Midbrain (tissue), 1 donor: ENCODE measurements at regions not wholly inside any gene's neighbourhood (a gene's known extent, or its start where the extent isn't known, plus 50 kb on each side); places are given as distances from the start of the nearest gene placed in this dataset.
"Not testable (repeated sequence)": the region's sequence is repeated elsewhere in the genome, so short reads cannot be mapped to it uniquely, and the experiment has no call there.

Experiments
- DNase-seq: peaks from one replicate; lab custom pipeline; 2025; lab: John Stamatoyannopoulos, UW

DNA sequence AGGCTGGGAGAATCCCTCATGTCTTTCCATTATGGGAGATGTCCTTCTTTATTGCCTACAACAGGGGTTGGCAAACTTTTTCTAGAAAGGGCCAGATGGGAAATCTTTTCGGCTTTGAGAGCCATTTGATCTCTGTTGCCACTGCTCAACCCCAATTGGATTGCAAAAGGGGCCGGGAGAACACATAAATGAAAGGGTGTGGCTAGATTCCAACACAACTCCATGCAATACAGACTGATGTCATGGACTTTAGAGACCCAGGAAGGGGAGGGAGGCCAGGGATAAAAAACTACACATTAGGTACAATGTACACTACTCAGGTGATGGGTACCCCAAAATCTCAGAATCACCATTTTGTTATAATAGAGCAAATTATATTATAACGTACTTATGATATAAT, 97.6 kb upstream of the SIM2 start:
- DNase-seq: no peak

GRCh38 chr21:36602735-36603134, 96.2 kb upstream of the SIM2 start:
- no peak for DNase-seq

GRCh38 chr21:36603221-36603620, 95.7 kb upstream of the SIM2 start:
- DNase-seq: no peak

DNA sequence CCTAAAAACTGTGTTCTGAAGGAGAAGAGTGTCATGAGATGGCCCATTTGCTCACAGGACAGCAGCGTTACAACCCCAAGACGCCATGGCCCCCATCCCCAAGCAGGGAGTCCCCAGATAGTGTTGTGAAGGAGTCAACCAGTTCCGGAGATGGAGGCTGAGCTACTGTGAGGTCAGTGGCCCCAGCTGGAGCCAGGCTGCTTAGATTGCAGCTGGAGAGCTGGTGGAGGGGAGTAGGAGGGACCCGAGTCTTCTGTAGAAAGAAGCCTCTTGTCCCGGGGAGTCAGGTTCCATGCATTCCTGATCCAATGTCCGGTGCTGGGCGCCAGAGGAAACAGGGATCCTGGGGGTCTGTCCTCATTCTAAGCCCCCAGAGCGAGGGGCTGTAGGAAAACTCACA, 93.5 kb upstream of the SIM2 start:
- DNase-seq: no peak

DNA sequence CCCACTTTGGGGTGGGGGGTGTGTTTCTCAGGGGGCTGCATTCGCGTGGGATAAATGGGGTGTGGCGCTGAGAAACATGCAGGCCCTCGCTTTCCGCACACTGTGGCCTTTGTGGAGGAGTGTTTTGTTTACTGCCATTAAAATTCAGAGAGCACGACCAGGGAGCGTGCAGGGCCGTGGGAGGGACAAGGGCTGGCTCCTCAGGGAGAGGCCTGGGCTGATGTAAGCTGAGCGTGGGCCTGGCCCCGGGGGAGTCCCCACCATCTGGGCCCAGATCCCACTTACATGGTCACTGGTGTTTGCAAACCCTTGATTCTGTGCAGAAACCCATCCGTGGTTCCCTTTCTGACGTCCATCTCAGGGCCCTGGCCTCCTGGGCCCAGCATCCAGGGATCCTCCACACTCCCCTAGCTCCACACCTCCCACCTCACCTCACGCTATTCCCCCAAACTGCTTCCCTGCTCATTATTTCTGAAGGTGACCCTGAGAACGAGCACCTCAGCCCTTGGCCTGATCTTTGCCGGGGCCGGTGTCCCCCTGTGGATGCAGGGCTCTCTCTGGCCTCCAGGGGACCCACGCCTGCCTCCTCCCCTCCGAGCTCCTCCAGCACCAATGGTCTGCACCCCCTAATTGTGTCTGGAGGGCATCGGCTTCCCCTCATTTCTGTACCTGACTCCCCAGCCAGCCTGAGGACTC, 92.5 kb upstream of the SIM2 start:
- no peak for DNase-seq

DNA sequence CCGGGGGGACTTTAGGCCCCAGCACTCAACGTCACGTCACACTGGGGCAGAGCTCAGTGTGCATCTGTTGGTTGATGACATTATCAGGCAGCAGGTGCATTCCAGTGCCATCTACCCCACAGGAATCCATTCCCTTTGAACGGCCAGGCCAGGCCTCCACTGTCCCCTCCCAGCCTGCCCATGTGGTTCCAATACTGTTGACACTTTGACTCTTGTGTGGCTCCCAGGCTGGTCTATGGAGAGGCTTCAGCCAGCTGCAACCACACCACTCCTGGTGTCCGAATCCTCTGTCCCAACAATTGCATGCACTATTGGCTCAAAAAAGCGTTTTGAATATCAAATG, 92.0 kb upstream of the SIM2 start:
- DNase-seq: no peak

DNA sequence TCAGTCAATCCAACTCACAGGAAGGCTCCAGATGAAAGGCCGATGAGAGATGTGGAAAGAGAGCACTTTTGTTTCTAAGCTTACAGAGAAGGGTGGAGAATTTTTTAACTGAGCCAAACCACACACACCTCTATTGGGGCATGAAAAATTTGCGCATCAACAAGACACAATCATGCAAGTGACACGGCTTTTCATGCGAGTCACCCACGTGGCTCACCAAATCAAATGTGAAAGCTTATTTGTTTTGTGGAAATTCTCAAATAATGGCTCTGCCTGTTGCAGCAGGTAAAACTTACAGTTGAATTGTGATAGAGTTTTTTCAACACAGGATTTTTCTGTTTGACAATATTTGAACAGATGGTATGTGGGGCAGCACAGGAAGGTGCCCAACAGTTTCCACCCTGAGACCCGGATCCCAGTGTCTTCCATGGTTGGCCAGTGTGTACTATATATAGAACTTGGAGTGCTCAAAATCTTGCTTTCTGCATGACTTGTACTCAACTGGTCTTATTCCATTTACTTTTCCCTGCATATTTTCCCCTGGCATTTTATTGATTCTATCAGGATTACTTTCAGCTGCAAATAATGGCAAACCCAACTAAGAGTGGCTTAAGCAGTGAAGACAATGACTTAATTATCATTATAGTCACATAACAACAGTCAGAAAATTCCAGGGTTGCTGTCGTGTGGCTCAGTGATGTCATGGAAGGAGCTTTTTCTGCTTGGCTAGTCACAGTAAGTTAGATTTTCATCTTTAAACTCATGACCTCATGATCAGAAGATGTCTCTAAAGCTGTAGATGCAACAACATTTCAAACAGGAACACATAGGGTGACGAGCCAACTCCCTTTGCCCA, 90.6 kb upstream of the SIM2 start:
- no peak for DNase-seq

DNA sequence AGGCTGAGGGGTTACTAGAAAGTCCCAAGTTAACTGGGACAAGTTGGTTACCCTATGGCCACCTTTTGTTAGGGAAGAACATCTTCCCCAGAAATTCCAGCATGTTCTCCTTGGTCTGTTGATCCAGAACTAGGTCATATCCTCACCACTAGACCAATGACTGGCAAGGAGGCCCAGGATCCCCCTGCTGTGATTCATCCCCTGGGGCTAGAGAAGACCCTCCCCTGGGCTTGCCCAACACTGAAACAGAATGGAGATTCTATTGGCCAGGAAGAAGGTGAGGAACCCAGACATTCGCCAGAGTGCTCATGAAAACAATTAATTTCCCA, 90.1 kb upstream of the SIM2 start:
- no peak for DNase-seq

DNA sequence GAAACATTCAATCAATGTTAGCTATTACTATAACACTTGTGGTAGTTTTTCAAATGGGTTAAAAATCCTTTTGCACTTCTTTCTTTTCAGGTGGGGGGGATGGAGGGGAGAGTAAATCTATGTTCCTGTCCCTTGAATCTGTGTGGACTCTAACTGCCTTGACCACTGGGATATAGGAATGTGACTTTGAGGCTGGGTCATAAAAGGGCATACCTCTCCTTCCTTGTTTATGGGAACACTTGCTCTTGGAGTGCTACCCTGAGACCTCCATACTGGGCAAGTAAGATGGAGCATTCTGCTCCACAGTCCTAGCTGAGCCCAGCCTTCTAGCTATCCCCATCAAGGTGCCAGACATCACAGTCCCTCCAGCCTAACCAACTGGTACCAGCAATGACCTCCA, 89.3 kb upstream of the SIM2 start:
- no peak for DNase-seq

GRCh38 chr21:36610201-36610600, 88.7 kb upstream of the SIM2 start:
- no peak for DNase-seq

DNA sequence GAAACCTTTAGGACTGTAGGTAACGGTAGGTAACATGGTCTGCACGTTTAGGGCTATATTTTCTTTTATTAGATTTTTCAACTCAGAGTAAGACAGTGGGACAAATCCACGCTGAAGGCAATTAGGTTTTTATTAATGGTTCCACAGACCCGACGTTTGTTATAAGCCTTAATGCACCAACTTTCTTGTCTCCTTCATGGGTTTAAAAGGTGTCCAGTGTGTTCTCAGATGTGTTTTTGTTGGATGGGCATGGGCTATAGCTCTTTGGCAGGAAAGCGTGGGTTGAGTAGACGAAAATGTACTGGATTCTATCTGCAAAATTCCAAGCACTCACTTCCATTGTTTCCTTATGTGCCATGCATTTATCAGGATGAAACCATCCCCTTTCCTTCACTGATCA, 88.0 kb upstream of the SIM2 start:
- DNase-seq: no peak

GRCh38 chr21:36611379-36611778, 87.5 kb upstream of the SIM2 start:
- no peak for DNase-seq

DNA sequence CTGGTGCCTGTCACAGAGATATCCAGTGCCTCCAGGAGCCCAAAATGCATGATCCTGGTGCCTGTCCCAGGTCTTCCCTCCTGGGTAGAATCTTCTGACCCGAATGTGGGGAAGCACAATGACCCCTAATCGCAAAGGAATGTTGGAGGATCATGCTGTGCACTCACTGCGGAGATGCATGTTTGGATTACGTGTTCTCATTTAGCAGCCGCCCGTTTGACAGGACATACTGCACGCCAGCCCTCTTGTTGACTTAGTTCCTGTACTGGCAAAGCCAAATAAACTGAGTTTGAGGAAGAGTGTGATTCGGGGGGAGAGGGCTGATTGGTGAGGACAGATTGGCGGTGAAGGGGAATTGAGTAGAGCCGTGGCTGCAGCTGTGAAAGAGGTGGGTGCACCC, 85.9 kb upstream of the SIM2 start:
- DNase-seq: no peak

GRCh38 chr21:36613554-36613953, 85.4 kb upstream of the SIM2 start:
- DNase-seq: no peak

DNA sequence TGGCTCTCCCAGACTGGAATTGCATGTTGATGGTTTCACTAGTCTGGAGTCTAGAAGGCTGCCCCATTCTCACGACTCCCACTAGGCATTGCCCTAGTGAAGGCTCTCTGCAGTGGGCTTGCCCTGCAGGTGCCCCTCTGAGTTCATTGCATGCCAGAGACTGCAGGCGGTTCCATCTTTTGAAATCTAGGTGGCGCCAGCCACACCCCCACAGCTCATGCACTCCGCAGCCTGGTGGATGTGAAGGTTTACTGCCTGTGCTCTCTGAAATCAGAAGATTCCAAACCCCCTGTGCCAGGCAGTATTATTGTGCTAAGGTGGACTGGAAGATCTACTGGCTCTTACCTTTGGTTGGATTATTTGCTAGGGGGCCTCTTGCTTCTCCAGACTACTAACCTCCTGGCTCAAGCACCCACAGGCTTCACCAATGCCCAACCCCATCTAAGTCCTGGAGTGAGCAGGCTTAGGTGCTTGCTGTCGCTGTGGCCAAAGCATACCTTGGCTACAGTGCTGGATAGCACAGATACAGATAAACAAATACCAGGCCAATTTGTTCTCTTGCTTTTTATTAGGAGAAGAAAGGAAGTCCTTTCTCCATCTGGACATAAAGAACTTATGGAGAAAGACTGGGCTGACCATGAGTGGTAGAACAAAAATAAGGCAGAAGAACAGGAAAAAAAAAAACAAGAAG, 83.5 kb upstream of the SIM2 start:
- DNase-seq: no peak

GRCh38 chr21:36616773-36617172, 82.1 kb upstream of the SIM2 start:
- DNase-seq: not testable (repeated sequence)

GRCh38 chr21:36621794-36622193, 77.1 kb upstream of the SIM2 start:
- DNase-seq: not testable (repeated sequence)

GRCh38 chr21:36624105-36624504, 74.8 kb upstream of the SIM2 start:
- no peak for DNase-seq

GRCh38 chr21:36626791-36627190, 72.1 kb upstream of the SIM2 start:
- no peak for DNase-seq

- no peak for DNase-seq
These were observed 71.7 kb upstream of the SIM2 start for GRCh38 chr21:36627242-36627641.

DNA sequence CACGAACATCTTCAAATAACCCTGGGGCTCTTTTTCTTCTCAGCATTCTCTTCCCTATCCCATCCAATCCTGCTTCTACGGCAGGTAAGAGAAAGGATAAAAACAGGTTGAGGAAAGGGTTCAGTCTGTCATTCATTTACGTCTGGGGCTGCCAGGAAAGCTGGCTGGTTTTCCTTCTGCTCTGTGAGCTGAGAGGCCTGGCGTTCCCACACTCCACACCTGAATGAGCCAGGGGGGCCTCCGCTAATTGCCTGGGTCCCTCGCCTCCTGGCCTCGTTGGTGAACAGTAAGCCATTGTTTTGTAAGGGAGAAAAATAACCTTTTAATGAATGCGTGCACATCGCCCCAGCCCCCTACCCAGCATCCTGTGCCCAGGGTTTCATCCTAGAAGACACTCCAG, 70.8 kb upstream of the SIM2 start:
- DNase-seq: no peak

- DNase-seq: no peak
These were observed 70.0 kb upstream of the SIM2 start for GRCh38 chr21:36628761-36629460.
